H1 (cell line): ENCODE measurements at regions not wholly inside any gene's neighbourhood (a gene's known extent, or its start where the extent isn't known, plus 50 kb on each side); places are given as distances from the start of the nearest gene placed in this dataset.

Source experiments
- BACH1 ChIP-seq: IDR thresholded peaks from 2 replicates; pipeline ENCODE4 v1.6.1; 2012; ENCODE audit warnings: low read length, improper control_type of control experiment
- RNF2 ChIP-seq: fragments of 200-900, 300-1000 bp; sonication (generic); IDR thresholded peaks from 2 replicates; pipeline ENCODE4 v1.7.1; 2016; ENCODE audit warnings: borderline replicate concordance, low read depth, mild to moderate bottlenecking, antibody characterized with exemption, low read length; ENCODE audit not compliant: poor library complexity, severe bottlenecking; ENCODE audit errors: missing control alignments
- TF ChIP-seq, protein P1 (sequence below): fragments of 300-600 bp; sonication (generic); IDR thresholded peaks from 2 replicates; pipeline ENCODE4 v1.7.1; 2012; ENCODE audit warnings: low read length, moderate library complexity, mild to moderate bottlenecking, inconsistent platforms; ENCODE audit not compliant: insufficient replicate concordance

DNA sequence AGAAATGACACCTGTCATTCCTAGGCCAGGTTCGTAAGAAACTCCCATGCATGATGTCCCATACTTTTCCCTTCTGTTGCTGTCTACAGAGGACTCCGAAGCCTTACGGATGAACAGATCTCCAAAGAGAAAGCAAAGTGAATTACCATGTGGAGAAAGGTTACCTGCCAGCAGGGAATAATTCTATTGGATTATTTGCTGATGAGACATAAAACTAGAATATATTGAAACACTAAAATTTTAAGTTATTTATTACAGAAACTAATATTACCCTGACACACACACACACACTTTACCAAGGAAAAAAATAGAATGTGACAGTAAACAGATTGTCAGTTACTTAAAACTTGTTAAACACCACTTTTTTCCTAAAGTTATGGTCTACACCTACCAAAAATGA lies 452.7 kb upstream of the DAB2 start (continued):
- TF ChIP-seq, protein P1, sequence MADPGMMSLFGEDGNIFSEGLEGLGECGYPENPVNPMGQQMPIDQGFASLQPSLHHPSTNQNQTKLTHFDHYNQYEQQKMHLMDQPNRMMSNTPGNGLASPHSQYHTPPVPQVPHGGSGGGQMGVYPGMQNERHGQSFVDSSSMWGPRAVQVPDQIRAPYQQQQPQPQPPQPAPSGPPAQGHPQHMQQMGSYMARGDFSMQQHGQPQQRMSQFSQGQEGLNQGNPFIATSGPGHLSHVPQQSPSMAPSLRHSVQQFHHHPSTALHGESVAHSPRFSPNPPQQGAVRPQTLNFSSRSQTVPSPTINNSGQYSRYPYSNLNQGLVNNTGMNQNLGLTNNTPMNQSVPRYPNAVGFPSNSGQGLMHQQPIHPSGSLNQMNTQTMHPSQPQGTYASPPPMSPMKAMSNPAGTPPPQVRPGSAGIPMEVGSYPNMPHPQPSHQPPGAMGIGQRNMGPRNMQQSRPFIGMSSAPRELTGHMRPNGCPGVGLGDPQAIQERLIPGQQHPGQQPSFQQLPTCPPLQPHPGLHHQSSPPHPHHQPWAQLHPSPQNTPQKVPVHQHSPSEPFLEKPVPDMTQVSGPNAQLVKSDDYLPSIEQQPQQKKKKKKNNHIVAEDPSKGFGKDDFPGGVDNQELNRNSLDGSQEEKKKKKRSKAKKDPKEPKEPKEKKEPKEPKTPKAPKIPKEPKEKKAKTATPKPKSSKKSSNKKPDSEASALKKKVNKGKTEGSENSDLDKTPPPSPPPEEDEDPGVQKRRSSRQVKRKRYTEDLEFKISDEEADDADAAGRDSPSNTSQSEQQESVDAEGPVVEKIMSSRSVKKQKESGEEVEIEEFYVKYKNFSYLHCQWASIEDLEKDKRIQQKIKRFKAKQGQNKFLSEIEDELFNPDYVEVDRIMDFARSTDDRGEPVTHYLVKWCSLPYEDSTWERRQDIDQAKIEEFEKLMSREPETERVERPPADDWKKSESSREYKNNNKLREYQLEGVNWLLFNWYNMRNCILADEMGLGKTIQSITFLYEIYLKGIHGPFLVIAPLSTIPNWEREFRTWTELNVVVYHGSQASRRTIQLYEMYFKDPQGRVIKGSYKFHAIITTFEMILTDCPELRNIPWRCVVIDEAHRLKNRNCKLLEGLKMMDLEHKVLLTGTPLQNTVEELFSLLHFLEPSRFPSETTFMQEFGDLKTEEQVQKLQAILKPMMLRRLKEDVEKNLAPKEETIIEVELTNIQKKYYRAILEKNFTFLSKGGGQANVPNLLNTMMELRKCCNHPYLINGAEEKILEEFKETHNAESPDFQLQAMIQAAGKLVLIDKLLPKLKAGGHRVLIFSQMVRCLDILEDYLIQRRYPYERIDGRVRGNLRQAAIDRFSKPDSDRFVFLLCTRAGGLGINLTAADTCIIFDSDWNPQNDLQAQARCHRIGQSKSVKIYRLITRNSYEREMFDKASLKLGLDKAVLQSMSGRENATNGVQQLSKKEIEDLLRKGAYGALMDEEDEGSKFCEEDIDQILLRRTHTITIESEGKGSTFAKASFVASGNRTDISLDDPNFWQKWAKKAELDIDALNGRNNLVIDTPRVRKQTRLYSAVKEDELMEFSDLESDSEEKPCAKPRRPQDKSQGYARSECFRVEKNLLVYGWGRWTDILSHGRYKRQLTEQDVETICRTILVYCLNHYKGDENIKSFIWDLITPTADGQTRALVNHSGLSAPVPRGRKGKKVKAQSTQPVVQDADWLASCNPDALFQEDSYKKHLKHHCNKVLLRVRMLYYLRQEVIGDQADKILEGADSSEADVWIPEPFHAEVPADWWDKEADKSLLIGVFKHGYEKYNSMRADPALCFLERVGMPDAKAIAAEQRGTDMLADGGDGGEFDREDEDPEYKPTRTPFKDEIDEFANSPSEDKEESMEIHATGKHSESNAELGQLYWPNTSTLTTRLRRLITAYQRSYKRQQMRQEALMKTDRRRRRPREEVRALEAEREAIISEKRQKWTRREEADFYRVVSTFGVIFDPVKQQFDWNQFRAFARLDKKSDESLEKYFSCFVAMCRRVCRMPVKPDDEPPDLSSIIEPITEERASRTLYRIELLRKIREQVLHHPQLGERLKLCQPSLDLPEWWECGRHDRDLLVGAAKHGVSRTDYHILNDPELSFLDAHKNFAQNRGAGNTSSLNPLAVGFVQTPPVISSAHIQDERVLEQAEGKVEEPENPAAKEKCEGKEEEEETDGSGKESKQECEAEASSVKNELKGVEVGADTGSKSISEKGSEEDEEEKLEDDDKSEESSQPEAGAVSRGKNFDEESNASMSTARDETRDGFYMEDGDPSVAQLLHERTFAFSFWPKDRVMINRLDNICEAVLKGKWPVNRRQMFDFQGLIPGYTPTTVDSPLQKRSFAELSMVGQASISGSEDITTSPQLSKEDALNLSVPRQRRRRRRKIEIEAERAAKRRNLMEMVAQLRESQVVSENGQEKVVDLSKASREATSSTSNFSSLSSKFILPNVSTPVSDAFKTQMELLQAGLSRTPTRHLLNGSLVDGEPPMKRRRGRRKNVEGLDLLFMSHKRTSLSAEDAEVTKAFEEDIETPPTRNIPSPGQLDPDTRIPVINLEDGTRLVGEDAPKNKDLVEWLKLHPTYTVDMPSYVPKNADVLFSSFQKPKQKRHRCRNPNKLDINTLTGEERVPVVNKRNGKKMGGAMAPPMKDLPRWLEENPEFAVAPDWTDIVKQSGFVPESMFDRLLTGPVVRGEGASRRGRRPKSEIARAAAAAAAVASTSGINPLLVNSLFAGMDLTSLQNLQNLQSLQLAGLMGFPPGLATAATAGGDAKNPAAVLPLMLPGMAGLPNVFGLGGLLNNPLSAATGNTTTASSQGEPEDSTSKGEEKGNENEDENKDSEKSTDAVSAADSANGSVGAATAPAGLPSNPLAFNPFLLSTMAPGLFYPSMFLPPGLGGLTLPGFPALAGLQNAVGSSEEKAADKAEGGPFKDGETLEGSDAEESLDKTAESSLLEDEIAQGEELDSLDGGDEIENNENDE = no peak
- no peak for TF ChIP-seq RNF2
- no peak for TF ChIP-seq BACH1
- TF ChIP-seq, all 59 proteins: peak for 0
